ENCODE measurements at regions not wholly inside any gene's neighbourhood (a gene's known extent, or its start where the extent isn't known, plus 50 kb on each side); places are given as distances from the start of the nearest gene placed in this dataset.
A peak's percentile ranks its signal among the peaks of the same experiment; 100 is the strongest.

GRCh38 chr7:45975367-45975766 lies 54.3 kb upstream of the IGFBP3 start:
- H3K36me3 ChIP-seq (ENCODE audit: control insufficient read depth in 4 of 4, insufficient read depth in 3 of 4, low read depth in 1 of 4, low read length in 3 of 4), result no peaks in the 10 kb centered on the region
- no peaks in the 10 kb centered on the region for H3K9me3 ChIP-seq (ENCODE audit: control insufficient read depth in 4 of 4, low read length in 3 of 4)
- H3K4me1 ChIP-seq (ENCODE audit: control insufficient read depth in 4 of 4, insufficient read depth in 4 of 4, low read length in 3 of 4), result no peaks in the 10 kb centered on the region
- H3K27ac ChIP-seq (ENCODE audit: low read depth in 1 of 2, low read length in 2 of 2), result no peak overlapping the region
- DNase-seq (ENCODE audit: low spot score), result peak; percentile 2
- no peak for TF ChIP-seq GABPA (IDR thresholded peaks at IDR 0.05 in 1 of 2, conservative IDR thresholded peaks at IDR 0.05 in 1 of 2)
- TF ChIP-seq EGR1 (IDR thresholded peaks at IDR 0.05; ENCODE audit: low read depth in 2 of 2), result no peak
- TF ChIP-seq NR2F2 (IDR thresholded peaks at IDR 0.05), result no peak
- TF ChIP-seq HNF4A (conservative IDR thresholded peaks at IDR 0.05), result no peak
- TF ChIP-seq RAD21 (IDR thresholded peaks at IDR 0.05), result no peak
- TF ChIP-seq JUND (IDR thresholded peaks at IDR 0.05), result no peak
- TF ChIP-seq SP1 (IDR thresholded peaks at IDR 0.05), result no peak
- TF ChIP-seq REST (IDR thresholded peaks at IDR 0.05), result no peak
- TF ChIP-seq ZBTB33 (IDR thresholded peaks at IDR 0.05), result no peak
- 70% methylated on average over 1 of the region's 1 CpG for WGBS
- H3K9ac ChIP-seq (ENCODE audit: low read depth in 1 of 2, low read length in 2 of 2), result no peak overlapping the region
- no peaks in the 10 kb centered on the region for H3K27me3 ChIP-seq (ENCODE audit: control insufficient read depth in 4 of 4, insufficient read depth in 4 of 4, low read length in 3 of 4)
- H3K4me3 ChIP-seq (ENCODE audit: low read depth in 1 of 3, low read length in 3 of 3), result no peak overlapping the region

GRCh38 chr7:45974540-45975360 lies 53.7 kb upstream of the IGFBP3 start:
- H3K27me3 ChIP-seq (ENCODE audit: control insufficient read depth in 4 of 4, insufficient read depth in 4 of 4, low read length in 3 of 4), result no peaks in the 10 kb centered on the region
- WGBS, result 91% methylated on average over 12 of the region's 12 CpGs
- H3K4me3 ChIP-seq (ENCODE audit: low read depth in 1 of 3, low read length in 3 of 3), result no peak overlapping the region
- no peaks in the 10 kb centered on the region for H3K4me1 ChIP-seq (ENCODE audit: control insufficient read depth in 4 of 4, insufficient read depth in 4 of 4, low read length in 3 of 4)
- H3K9ac ChIP-seq (ENCODE audit: low read depth in 1 of 2, low read length in 2 of 2), result no peak overlapping the region
- peak; percentile 12 for DNase-seq (ENCODE audit: low spot score)
- H3K36me3 ChIP-seq (ENCODE audit: control insufficient read depth in 4 of 4, insufficient read depth in 3 of 4, low read depth in 1 of 4, low read length in 3 of 4), result no peaks in the 10 kb centered on the region
- TF ChIP-seq JUND (IDR thresholded peaks at IDR 0.05), result no peak
- TF ChIP-seq FOXA2 (IDR thresholded peaks at IDR 0.05), result no peak
- no peak for TF ChIP-seq GABPA (IDR thresholded peaks at IDR 0.05 in 1 of 2, conservative IDR thresholded peaks at IDR 0.05 in 1 of 2)
- TF ChIP-seq ZBTB33 (IDR thresholded peaks at IDR 0.05), result no peak
- no peak for TF ChIP-seq FOXA1 (IDR thresholded peaks at IDR 0.05)
- no peak for TF ChIP-seq RXRA (IDR thresholded peaks at IDR 0.05)
- TF ChIP-seq HNF4G (IDR thresholded peaks at IDR 0.05), result no peak
- TF ChIP-seq NR2F2 (IDR thresholded peaks at IDR 0.05), result no peak
- no peak for TF ChIP-seq CTCF (IDR thresholded peaks at IDR 0.05; ENCODE audit: low read depth, low read length, missing input control)
- TF ChIP-seq ATF3 (IDR thresholded peaks at IDR 0.05), result no peak
- no peaks in the 10 kb centered on the region for H3K9me3 ChIP-seq (ENCODE audit: control insufficient read depth in 4 of 4, low read length in 3 of 4)
- H3K27ac ChIP-seq (ENCODE audit: low read depth in 1 of 2, low read length in 2 of 2), result no peak overlapping the region

Measured in liver (tissue), 8 donors.